LNCaP clone FGC (cell line): ENCODE measurements at regions not wholly inside any gene's neighbourhood (a gene's known extent, or its start where the extent isn't known, plus 50 kb on each side); places are given as distances from the start of the nearest gene placed in this dataset.

ENCODE experiments used
- DNase-seq: peaks from one replicate; pipeline ENCODE4 v3.0.0-alpha.2; 2011; ENCODE audit warnings: low read depth
- H3K4me3 ChIP-seq: 2 replicates; pipeline ENCODE4 v1.5.1; 2011; ENCODE audit warnings: mild to moderate bottlenecking, low read depth, low read length, control low read depth
- TF ChIP-seq, protein P1 (sequence below): IDR thresholded peaks from 2 replicates; pipeline ENCODE4 v1.5.1; 2012; ENCODE audit warnings: mild to moderate bottlenecking; ENCODE audit not compliant: control insufficient read depth, insufficient read depth; ENCODE audit errors: extremely low read depth

DNA sequence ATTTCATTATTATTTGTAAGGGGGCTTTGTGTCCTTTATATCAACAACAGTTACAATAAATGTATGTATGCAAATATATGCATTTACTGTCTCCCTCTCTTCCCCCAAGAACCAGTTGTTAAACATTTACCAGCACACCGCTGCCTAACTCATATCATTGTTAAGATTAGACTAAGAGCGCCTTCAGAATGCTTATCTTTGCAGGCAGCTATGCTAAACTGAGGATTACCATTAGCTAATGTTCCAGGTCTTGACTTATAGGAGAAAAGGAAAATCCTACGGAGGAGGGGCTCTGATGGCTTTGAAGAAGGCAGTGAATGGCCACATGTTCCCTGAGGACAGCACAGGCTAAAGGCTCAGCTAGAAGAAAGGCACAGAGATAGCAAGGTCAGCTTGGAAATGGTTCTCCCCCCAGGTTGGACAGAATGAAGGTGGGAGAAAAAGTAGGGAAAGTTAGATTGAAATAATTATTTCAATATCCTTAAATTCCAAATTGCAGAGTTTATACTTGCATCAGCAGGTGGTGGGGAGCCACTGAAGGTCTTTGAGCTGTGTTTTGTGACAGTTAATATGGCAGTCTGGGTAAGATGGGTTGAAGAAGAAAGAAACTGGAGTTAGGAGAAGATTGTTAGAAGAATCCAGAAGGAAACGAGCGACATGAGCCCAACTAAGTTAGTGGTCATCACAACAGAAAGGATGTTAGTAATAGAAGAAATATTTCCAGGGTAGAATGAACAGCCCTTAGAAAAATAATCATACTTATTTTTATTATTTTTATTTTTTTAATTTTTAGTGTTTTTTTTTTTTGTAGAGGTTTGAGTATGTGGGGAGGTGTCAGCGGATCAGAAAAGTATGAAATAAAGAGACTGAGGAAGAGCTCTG lies 87.0 kb upstream of the MAF start:
- H3K4me3 ChIP-seq = no peak overlapping the region
- TF ChIP-seq, protein P1, sequence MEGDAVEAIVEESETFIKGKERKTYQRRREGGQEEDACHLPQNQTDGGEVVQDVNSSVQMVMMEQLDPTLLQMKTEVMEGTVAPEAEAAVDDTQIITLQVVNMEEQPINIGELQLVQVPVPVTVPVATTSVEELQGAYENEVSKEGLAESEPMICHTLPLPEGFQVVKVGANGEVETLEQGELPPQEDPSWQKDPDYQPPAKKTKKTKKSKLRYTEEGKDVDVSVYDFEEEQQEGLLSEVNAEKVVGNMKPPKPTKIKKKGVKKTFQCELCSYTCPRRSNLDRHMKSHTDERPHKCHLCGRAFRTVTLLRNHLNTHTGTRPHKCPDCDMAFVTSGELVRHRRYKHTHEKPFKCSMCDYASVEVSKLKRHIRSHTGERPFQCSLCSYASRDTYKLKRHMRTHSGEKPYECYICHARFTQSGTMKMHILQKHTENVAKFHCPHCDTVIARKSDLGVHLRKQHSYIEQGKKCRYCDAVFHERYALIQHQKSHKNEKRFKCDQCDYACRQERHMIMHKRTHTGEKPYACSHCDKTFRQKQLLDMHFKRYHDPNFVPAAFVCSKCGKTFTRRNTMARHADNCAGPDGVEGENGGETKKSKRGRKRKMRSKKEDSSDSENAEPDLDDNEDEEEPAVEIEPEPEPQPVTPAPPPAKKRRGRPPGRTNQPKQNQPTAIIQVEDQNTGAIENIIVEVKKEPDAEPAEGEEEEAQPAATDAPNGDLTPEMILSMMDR = no peak
- no peak for DNase-seq

DNA sequence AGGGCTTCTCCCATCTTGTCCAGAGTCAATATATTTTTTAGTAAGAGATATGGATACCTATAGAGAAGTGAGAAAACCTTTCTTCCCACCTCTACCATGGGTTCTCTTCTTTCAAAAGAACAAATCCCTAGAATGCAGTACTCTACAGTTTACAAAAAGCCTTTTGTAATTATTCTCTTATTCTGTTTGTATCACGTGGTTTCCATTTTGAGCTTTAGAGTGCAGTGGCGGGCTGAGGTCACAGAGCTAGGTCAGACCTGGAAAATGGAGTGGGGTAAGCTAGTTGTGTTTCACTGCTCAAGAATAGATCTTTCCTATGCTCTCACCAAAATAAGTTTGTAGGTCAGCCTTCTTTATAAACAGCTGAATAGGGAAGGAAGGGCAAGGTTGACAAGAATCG lies 85.3 kb upstream of the MAF start:
- DNase-seq = no peak
- TF ChIP-seq, protein P1 = no peak
- no peak overlapping the region for H3K4me3 ChIP-seq

DNA sequence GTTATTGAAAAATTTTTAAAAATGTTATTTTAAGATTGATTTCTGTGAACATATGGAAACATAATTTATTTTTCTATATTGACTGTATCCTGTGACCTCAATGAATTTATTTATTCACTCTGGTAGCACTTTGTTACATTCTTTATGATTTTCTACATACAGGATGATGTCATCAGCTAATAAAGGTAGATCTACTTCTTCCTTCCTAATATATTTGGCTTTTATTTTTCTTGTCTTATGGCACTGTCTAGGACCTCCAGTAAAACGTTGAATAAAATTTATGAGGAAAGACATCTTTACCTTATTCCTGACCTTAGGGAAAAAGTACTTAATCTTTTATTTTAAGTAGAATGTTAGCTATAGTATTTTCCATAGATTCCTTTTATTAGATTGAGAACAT lies 78.8 kb upstream of the MAF start:
- no peak overlapping the region for H3K4me3 ChIP-seq
- TF ChIP-seq, protein P1 = no peak
- DNase-seq = no peak

DNA sequence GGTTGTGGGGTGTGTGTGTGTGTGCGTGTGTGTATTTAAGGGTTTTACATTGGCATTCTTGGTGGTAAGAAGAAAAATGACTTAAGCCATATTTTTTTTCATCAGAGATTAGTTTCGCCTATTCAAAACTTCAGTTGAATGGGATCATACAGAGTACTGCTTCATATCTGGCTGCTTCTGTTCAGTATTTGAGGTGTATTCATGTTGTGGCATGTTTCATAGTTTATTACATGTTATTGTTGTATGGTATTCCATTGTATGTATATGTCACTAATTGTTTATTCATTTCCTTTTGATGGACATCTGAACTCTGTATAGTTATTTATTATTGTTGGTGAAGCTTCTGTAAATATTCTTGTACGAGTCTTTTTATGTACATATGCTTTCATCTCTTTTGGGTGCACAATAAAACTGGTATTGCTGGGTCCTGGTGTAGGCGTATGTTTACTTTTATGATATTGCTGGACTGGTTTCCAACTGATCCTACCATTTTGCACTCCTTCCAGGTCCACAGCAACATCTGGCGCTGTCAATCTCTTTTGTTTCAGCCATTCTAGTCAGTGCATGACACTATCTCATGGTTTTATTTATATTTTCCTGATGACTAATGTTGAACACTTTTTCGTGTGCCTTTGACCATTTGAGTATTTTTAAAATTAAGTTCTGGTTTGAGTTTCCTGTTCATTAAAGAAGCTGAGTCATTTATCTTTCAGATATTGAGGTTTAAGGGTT lies 77.4 kb upstream of the MAF start:
- no peak overlapping the region for H3K4me3 ChIP-seq
- DNase-seq = peak; percentile 91
- TF ChIP-seq, protein P1 = no peak

DNA sequence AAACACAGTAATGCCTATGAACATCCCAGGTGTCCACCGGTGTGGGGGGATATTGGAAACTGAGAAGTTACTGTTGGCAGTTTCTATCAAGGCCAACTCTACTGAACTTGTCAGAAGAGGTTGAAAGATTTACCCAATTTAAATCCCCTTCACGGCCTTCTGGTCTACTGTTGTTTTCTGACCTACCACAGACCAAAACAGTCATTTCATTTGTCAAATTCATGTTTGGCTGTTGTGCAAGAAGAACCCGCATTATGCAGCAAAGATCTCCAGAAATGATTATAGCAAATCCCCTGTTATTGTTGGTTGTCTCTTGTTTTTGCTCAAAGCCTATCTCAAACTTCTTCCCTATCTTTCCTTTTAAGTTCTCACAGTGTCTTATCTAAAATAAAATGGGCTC lies 73.1 kb upstream of the MAF start:
- TF ChIP-seq, protein P1 = no peak
- no peak for DNase-seq
- H3K4me3 ChIP-seq = no peak overlapping the region

DNA sequence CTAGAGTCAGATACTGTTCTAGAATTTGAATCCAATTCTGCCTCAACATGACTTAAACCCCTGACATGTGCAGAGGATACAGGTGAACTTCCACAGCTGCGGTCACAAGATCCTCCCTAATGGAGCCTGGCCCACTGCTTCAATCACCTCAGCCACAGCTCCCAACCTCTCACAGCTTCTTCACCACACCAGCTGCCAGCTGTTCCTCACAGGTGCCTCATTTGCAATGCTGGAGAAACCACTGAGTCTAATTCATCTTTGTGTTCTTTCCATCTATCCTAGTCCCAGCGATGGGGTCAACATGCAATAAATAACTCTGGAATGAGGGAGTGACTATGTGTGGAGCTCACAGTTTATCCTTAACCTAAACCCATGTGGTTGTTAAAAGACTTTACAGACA lies 72.0 kb upstream of the MAF start:
- H3K4me3 ChIP-seq = no peak overlapping the region
- TF ChIP-seq, protein P1 = no peak
- no peak for DNase-seq
